Heart right ventricle (tissue), 16 donors: ENCODE measurements at regions not wholly inside any gene's neighbourhood (a gene's known extent, or its start where the extent isn't known, plus 50 kb on each side); places are given as distances from the start of the nearest gene placed in this dataset.

Experiments used
- ATAC-seq, 8 donors: fragments of 200-7000 bp; cut with Tn5 transposase; one replicate each; pipeline ENCODE4 v1.9.1; 2020; ENCODE audit warnings: mild to moderate bottlenecking in 8 of 8, moderate library complexity in 8 of 8, moderate number of reproducible peaks in 1 of 8
- DNase-seq, 2 donors: peaks; one replicate each; pipeline ENCODE4 v3.0.0-alpha.2; 2020
- H3K27ac ChIP-seq, 10 donors: fragments of 200-600 bp; sonication (generic) in 2 of 10; one replicate each; pipeline versions ENCODE4 v1.5.0 to v1.8.0; 2020 to 2022; ENCODE audit warnings: mild to moderate bottlenecking in 3 of 10
- H3K27me3 ChIP-seq, 7 donors: fragments of 200-600 bp; one replicate each; pipeline ENCODE4 v1.8.0; 2021 to 2022; ENCODE audit warnings: mild to moderate bottlenecking in 2 of 7
- H3K36me3 ChIP-seq, 9 donors: fragments of 200-600 bp; sonication (generic) in 1 of 9; one replicate each; pipeline versions ENCODE4 v1.5.0 to v1.8.0; 2020 to 2022; ENCODE audit warnings: mild to moderate bottlenecking in 2 of 9
- H3K4me1 ChIP-seq, 9 donors: fragments of 200-600 bp; sonication (generic) in 1 of 9; one replicate each; pipeline versions ENCODE4 v1.5.0 to v1.8.0; 2020 to 2022; ENCODE audit warnings: mild to moderate bottlenecking in 4 of 9
- H3K4me3 ChIP-seq, 10 donors: fragments of 200-600 bp; sonication (generic) in 2 of 10; one replicate each; pipeline versions ENCODE4 v1.5.0 to v1.8.0; 2020 to 2022; ENCODE audit warnings: mild to moderate bottlenecking in 7 of 10, moderate library complexity in 2 of 10
- H3K9me3 ChIP-seq, 11 donors: fragments of 200-600 bp in 10 of 11; sonication (generic) in 2 of 11; one replicate each; pipeline versions ENCODE4 v1.5.0 to v1.8.0; 2013 to 2022; ENCODE audit warnings: mild to moderate bottlenecking in 2 of 11, control low read depth in 1 of 11, moderate library complexity in 1 of 11
- WGBS, 2 donors: extraction: QIAGEN DNeasy Blood & Tissue Kit; methylation state at CpG; one replicate each; pipeline ENCODE4 v1.1.7; 2013; ENCODE audit warnings: inconsistent platforms in 1 of 2; 5-methylcytosine and 5-hydroxymethylcytosine counted together
- intact Hi-C, 10 donors: fragments of 100-400 bp; cut with DNase I; formaldehyde crosslinking; loops; one replicate each; pipeline versions ENCODE4 v1.11.1 to v1.14.2; 2022
- TF ChIP-seq, protein P1 (sequence below), 9 donors: fragments of 200-600 bp; sonication (generic) in 2 of 9; IDR thresholded peaks; one replicate each; pipeline versions ENCODE4 v1.5.0 to v1.8.0; 2021 to 2022; ENCODE audit warnings: antibody characterized with exemption in 9 of 9, mild to moderate bottlenecking in 5 of 9, moderate library complexity in 1 of 9
- donor health status: Arrhythmogenic right ventricular cardiomyopathy.
- donor health status: ischemic (EF 13 %, LVEDD 7.1; RV severe dilation, severe dysfunction).
- donor health status: healthy with polysubstance abuse.
- donor health status: DM: no; HTN: yes; CAD: no.
- donor health status: DM: no; HTN: no; CAD: no.
- donor health status: ischemic (EF 25% LVEDD 6.9; RV normal size, moderate dysfunction).
- donor health status: ischemic (EF 25% LVEDD 5.7; RV mildly dilated, moderate dysfunction).
- donor health status: healthy.
- donor health status: DM: yes; HTN: yes; CAD: no.
- donor health status: Ischemic cardiomyopathy.
- donor health status: ischemic (EF 35%, LVEDD 5.7; RV mildly dilated, moderate dysfunction).
- donor health status: nonischemic (EF 11% LVEDD 7.7; RV severe dilation, severe dysfunction).
- donor health status: DM: yes; HTN: yes; CAD: no.
- donor health status: PGD.
- donor health status: ischemic (EF 29% LVEDD 5.4; RV normal size, mild dysfunction).
- donor health status: nonischemic (EF 23%, LVEDD 6.1; RV moderate dilation, normal function).

DNA sequence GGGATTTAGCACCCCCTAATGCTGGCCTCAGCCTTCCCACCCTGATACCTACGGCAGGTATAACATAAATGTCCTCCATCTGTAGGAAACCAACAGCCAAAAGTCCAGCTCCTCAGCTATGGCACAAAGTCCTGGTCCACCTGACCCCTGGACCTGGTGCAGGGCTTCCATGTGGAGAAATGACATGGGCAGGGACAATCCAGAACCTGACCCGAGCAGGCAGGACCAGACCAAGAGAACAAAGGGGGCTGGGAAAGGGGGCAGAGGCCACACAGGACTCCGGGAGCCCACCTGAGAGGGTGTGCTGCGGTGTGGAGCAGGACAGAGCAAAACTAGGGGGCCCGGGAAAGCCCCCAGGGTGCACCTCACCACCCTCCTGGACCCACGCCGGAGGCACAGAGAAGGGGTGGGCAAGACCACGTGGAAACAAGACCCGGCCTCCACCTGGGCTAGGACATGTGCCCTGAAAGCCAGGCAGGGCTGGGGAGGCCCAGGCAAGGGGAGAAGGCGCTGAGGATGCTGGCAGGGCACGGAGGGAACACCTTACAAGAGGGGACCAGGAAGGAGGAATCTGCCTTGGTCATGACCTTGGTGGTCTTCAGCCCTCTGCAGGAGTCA is 368.9 kb downstream of the SHANK2 start:
- Histone ChIP-seq H3K27ac (no peak overlapping the region), H3K36me3 (no peaks in the 10 kb centered on the region), H3K27me3 (peaks cover 0 to 73% (median 11%) of the 10 kb centered on the region in 7 donors), H3K4me3 (no peak overlapping the region), H3K4me1 (no peaks in the 10 kb centered on the region), H3K9me3 (no peaks in the 10 kb centered on the region)
- intact Hi-C loops: no loop called here
- TF ChIP-seq, protein P1, sequence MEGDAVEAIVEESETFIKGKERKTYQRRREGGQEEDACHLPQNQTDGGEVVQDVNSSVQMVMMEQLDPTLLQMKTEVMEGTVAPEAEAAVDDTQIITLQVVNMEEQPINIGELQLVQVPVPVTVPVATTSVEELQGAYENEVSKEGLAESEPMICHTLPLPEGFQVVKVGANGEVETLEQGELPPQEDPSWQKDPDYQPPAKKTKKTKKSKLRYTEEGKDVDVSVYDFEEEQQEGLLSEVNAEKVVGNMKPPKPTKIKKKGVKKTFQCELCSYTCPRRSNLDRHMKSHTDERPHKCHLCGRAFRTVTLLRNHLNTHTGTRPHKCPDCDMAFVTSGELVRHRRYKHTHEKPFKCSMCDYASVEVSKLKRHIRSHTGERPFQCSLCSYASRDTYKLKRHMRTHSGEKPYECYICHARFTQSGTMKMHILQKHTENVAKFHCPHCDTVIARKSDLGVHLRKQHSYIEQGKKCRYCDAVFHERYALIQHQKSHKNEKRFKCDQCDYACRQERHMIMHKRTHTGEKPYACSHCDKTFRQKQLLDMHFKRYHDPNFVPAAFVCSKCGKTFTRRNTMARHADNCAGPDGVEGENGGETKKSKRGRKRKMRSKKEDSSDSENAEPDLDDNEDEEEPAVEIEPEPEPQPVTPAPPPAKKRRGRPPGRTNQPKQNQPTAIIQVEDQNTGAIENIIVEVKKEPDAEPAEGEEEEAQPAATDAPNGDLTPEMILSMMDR (IDR thresholded peaks at IDR 0.05): no peak
- DNase-seq (no peak), ATAC-seq (no peak)
- 85 to 90% methylated on average over 11 of the region's 11 CpGs for WGBS, 2 donors

DNA sequence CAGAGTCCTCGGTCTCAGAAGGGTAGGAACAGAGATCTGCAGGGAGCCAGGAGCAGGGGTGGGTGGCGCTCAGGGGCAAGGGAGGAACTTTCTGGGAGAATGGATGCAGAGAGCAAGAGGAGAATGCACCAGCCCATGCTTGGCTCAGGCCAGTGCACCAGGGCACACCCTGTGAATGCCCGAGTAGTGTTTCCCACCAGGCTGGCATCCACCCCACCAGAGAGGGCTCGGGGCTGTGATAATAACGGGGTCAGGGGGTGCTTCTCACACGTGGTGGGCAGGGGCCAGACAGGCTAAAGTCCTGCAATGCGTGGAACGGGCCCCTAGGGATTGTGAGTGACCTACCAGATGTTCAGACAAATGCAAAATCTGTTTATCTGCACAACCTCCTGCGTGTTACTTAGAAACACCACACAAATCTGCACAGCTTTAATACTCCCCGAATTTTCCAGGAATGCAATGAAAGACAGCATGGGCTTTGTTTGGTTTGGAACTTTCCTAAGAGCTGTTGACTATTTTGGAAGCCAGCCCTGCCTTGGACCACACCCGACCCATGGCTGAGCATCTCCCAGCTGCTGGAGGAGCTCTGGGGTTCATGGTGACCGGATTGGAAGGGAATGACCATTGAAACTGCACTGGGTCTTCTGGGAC is 368.3 kb downstream of the SHANK2 start:
- Histone ChIP-seq H3K36me3 (no peaks in the 10 kb centered on the region), H3K27me3 (peaks cover 0 to 71% (median 11%) of the 10 kb centered on the region in 7 donors), H3K27ac (no peak overlapping the region), H3K9me3 (no peaks in the 10 kb centered on the region), H3K4me3 (no peak overlapping the region), H3K4me1 (no peaks in the 10 kb centered on the region)
- DNase-seq (peak in 1 of 2 donors; percentile 26), ATAC-seq (peak in 7 of 8 donors; percentile 38 to 86 (median 54))
- intact Hi-C loops: no loop called here
- TF ChIP-seq, protein P1 (IDR thresholded peaks at IDR 0.05): no peak
- 49 to 62% methylated on average over 12 of the region's 12 CpGs for WGBS, 2 donors

DNA sequence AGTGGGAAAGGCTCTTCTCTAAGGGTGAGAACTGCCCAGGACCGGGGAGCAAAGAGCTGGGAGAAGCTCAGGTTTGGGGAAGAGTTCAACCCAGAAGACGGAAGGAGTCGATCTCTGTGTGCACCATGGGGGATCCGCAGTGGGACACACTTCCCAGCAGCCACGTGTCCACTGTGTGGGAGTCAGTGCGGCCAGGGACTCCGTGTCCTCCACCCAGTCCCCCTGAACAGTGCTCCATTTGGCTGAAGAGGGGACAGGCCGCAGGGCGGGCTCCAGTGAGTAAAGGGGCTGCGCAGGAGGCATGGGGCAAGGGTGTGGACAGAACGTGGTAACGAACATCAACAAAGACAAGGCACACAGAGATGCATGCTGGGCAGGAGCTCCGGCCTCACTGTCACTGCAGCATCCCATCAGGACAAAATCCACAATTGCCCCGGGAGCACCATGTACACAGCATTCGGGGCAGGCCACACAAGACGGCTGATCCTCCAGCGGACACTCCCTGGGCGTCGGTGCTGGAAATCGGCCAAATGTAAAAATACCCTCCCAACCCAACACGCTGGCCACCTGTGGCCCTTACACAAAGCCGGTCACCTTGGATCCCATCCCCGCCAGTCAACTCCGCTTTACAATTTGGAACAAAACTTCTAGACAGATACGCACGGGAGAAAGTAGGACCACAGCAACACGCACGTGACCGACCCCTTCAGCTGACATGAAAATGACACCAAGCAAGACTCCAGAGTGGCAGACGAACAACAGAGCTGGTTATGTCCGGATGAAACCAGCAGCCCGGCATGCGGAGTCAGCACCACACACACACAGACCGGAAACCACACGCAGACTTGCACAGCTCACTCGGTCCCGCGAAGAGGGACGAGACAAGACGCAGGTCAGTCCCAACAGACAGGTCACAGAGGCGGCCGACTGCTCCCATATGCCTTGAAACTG is 366.8 kb downstream of the SHANK2 start:
- Histone ChIP-seq H3K27me3 (peaks cover 0 to 62% (median 10%) of the 10 kb centered on the region in 7 donors), H3K36me3 (no peaks in the 10 kb centered on the region), H3K4me3 (no peak overlapping the region), H3K9me3 (no peaks in the 10 kb centered on the region), H3K4me1 (no peaks in the 10 kb centered on the region), H3K27ac (no peak overlapping the region)
- TF ChIP-seq, protein P1 (IDR thresholded peaks at IDR 0.05): no peak
- no peak for DNase-seq
- intact Hi-C loops: no loop called here
- no peak for ATAC-seq
- 63 to 69% methylated on average over 42 of the region's 42 CpGs for WGBS, 2 donors

DNA sequence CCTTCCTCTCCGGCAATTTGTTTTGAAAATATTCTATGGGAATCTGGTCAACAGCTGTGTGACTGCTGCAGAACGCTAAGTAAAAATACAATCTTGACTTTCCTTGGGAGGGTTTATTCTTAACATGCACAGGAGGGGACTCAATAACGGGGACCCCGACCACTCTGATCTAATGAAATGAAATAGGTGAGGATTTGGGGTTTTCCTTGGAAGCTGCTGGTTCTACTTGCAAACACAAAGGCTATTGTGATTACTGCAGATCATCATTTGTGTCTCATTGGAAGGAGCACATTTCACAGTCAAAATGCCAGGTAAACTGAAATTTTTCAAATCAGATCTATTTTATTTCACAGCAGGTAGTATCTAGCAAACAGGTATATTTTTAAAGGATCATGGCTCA is 366.1 kb downstream of the SHANK2 start:
- Histone ChIP-seq H3K4me1 (no peaks in the 10 kb centered on the region), H3K27me3 (peaks cover 0 to 57% (median 6%) of the 10 kb centered on the region in 7 donors), H3K9me3 (no peaks in the 10 kb centered on the region), H3K36me3 (no peaks in the 10 kb centered on the region), H3K4me3 (no peak overlapping the region), H3K27ac (no peak overlapping the region)
- 72 to 84% methylated on average over 4 of the region's 4 CpGs for WGBS, 2 donors
- TF ChIP-seq, protein P1 (IDR thresholded peaks at IDR 0.05): no peak
- no peak for DNase-seq
- no peak for ATAC-seq
- intact Hi-C loops: no loop called here
